Neural cell (in vitro differentiated cells): ENCODE measurements at regions not wholly inside any gene's neighbourhood (a gene's known extent, or its start where the extent isn't known, plus 50 kb on each side); places are given as distances from the start of the nearest gene placed in this dataset.

Source experiments
- CTCF ChIP-seq: fragments of 450-650 bp; IDR thresholded peaks from 2 replicates; pipeline ENCODE4 v1.5.1; 2014; ENCODE audit warnings: antibody characterized with exemption, mild to moderate bottlenecking, moderate library complexity; ENCODE audit not compliant: poor library complexity, severe bottlenecking
- EP300 ChIP-seq: fragments of 450-650 bp; conservative IDR thresholded peaks from 2 replicates; pipeline ENCODE4 v1.6.1; 2014; ENCODE audit warnings: antibody characterized with exemption, mild to moderate bottlenecking, moderate library complexity; ENCODE audit not compliant: poor library complexity, severe bottlenecking
- EZH2 ChIP-seq: fragments of 200-600, 300-800 bp; shearing (Covaris generic), sonication (generic); IDR thresholded peaks from 2 replicates; pipeline ENCODE4 v1.6.1; 2014; ENCODE audit warnings: antibody characterized with exemption, low read length, borderline replicate concordance, mild to moderate bottlenecking; ENCODE audit not compliant: insufficient read depth, poor library complexity, severe bottlenecking
- POLR2AphosphoS5 ChIP-seq: IDR thresholded peaks from 2 replicates; pipeline ENCODE4 v1.6.1; 2012
- SMC3 ChIP-seq: fragments of 450-650 bp; conservative IDR thresholded peaks from 2 replicates; pipeline ENCODE4 v1.6.1; 2014; ENCODE audit warnings: antibody characterized with exemption, mild to moderate bottlenecking, moderate library complexity; ENCODE audit not compliant: poor library complexity

- TF ChIP-seq POLR2AphosphoS5, result no peak
- no peak for TF ChIP-seq CTCF
- TF ChIP-seq SMC3, result no peak
- no peak for TF ChIP-seq EP300
- no peak for TF ChIP-seq EZH2
Measured at GRCh38 chr1:217344712-217345111, 286.2 kb downstream of the GPATCH2 start.
